ENCODE measurements at regions not wholly inside any gene's neighbourhood (a gene's known extent, or its start where the extent isn't known, plus 50 kb on each side); places are given as distances from the start of the nearest gene placed in this dataset.
"Not testable (repeated sequence)": the region's sequence is repeated elsewhere in the genome, so short reads cannot be mapped to it uniquely, and the experiment has no call there.

DNA sequence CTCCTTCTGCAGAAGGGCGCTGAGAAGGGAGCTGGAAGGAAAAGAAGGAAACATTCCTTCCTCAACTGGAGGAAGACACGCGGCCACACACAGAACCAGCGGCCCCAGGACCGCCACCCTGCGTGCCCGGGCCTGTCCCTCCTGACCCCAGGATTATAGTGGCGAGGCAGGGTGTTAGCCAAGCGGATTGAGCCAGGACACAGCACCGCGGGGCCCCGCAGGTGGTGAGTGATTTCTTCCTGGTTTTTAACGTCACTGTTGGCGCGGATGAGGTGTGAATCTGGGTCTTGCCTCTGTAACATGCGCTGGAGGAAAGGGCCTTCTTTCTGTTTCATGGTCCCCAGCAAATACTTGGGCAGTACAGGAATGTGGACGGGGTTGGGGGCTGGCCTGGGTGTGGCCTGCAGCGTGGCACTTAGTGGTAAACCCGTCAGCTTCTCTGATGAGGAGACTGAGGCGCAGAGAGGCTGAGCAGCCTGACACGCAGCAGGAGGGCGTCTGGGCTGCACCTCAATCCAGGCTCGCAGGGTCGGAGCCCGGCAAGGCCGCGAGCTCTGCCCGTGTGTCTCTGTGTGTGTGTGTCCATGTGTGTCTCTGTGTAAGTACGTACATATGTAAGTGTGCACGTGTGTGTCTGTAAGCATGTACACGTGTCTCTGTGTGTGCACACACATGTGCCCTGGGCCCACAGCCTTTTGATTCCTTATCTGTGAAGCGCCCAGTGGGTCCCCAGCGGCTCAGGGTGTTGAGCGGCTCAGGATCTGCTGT, 158.4 kb upstream of the ZNF469 start:
- H3K9ac ChIP-seq (ENCODE audit: low read length); H3K36me3 ChIP-seq (ENCODE audit: insufficient read depth, low read length); H3K27ac ChIP-seq (ENCODE audit: low read depth, low read length, poor library complexity, severe bottlenecking); H4K20me1 ChIP-seq (ENCODE audit: insufficient read depth, low read length); H3K27me3 ChIP-seq (ENCODE audit: insufficient read depth, low read length); H3K9me3 ChIP-seq (ENCODE audit: low read length); H3F3A ChIP-seq (ENCODE audit: insufficient read depth, low read length); H3K79me2 ChIP-seq (ENCODE audit: insufficient read depth, low read length); H3K9me2 ChIP-seq (ENCODE audit: low read depth, low read length); H2AFZ ChIP-seq (ENCODE audit: low read length); H3K4me1 ChIP-seq (ENCODE audit: insufficient read depth, low read length, severe bottlenecking); H3K4me3 ChIP-seq (ENCODE audit: low read depth, low read length, poor library complexity, severe bottlenecking); H3K4me2 ChIP-seq (ENCODE audit: low read length): not testable (repeated sequence)

- H3K27me3 ChIP-seq (ENCODE audit: insufficient read depth, low read length); H2AFZ ChIP-seq (ENCODE audit: low read length); H3K4me1 ChIP-seq (ENCODE audit: insufficient read depth, low read length, severe bottlenecking); H3F3A ChIP-seq (ENCODE audit: insufficient read depth, low read length); H3K9me2 ChIP-seq (ENCODE audit: low read depth, low read length); H3K4me2 ChIP-seq (ENCODE audit: low read length); H3K4me3 ChIP-seq (ENCODE audit: low read depth, low read length, poor library complexity, severe bottlenecking); H3K27ac ChIP-seq (ENCODE audit: low read depth, low read length, poor library complexity, severe bottlenecking); H3K36me3 ChIP-seq (ENCODE audit: insufficient read depth, low read length); H3K9ac ChIP-seq (ENCODE audit: low read length); H4K20me1 ChIP-seq (ENCODE audit: insufficient read depth, low read length); H3K79me2 ChIP-seq (ENCODE audit: insufficient read depth, low read length); H3K9me3 ChIP-seq (ENCODE audit: low read length): not testable (repeated sequence)
Measured at GRCh38 chr16:88225640-88226230, 157.0 kb upstream of the ZNF469 start.

DNA sequence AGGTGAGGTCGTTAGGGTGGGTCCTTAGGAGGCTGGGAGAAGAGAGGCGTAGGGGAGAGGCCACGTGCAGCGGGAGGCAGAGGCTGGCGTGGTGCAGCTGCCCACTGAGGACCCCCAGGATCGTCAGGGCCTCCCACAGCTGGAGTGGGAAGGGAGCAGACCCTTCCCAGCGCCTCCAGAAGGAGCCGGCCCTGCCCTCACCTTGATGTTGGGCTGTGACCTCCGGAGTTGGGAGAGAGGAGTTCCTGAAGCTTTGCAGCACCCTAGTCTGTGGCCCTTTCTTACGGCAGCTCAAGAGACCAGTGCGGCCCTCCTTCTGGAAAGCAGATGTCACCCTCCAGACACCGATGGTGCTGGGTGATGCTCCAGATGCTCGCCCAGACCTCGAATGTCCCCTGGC, 156.5 kb upstream of the ZNF469 start:
- H3F3A ChIP-seq (ENCODE audit: insufficient read depth, low read length); H3K79me2 ChIP-seq (ENCODE audit: insufficient read depth, low read length); H3K27me3 ChIP-seq (ENCODE audit: insufficient read depth, low read length); H3K9me2 ChIP-seq (ENCODE audit: low read depth, low read length); H3K36me3 ChIP-seq (ENCODE audit: insufficient read depth, low read length); H3K4me3 ChIP-seq (ENCODE audit: low read depth, low read length, poor library complexity, severe bottlenecking); H3K4me1 ChIP-seq (ENCODE audit: insufficient read depth, low read length, severe bottlenecking); H2AFZ ChIP-seq (ENCODE audit: low read length); H4K20me1 ChIP-seq (ENCODE audit: insufficient read depth, low read length); H3K9ac ChIP-seq (ENCODE audit: low read length); H3K4me2 ChIP-seq (ENCODE audit: low read length); H3K27ac ChIP-seq (ENCODE audit: low read depth, low read length, poor library complexity, severe bottlenecking); H3K9me3 ChIP-seq (ENCODE audit: low read length): not testable (repeated sequence)

- H2AFZ ChIP-seq (ENCODE audit: low read length); H4K20me1 ChIP-seq (ENCODE audit: insufficient read depth, low read length); H3K27me3 ChIP-seq (ENCODE audit: insufficient read depth, low read length); H3K27ac ChIP-seq (ENCODE audit: low read depth, low read length, poor library complexity, severe bottlenecking); H3K9ac ChIP-seq (ENCODE audit: low read length); H3K4me3 ChIP-seq (ENCODE audit: low read depth, low read length, poor library complexity, severe bottlenecking); H3F3A ChIP-seq (ENCODE audit: insufficient read depth, low read length); H3K4me1 ChIP-seq (ENCODE audit: insufficient read depth, low read length, severe bottlenecking); H3K36me3 ChIP-seq (ENCODE audit: insufficient read depth, low read length); H3K79me2 ChIP-seq (ENCODE audit: insufficient read depth, low read length); H3K9me2 ChIP-seq (ENCODE audit: low read depth, low read length); H3K4me2 ChIP-seq (ENCODE audit: low read length); H3K9me3 ChIP-seq (ENCODE audit: low read length): not testable (repeated sequence)
Measured at GRCh38 chr16:88227026-88227721, 155.6 kb upstream of the ZNF469 start.

DNA sequence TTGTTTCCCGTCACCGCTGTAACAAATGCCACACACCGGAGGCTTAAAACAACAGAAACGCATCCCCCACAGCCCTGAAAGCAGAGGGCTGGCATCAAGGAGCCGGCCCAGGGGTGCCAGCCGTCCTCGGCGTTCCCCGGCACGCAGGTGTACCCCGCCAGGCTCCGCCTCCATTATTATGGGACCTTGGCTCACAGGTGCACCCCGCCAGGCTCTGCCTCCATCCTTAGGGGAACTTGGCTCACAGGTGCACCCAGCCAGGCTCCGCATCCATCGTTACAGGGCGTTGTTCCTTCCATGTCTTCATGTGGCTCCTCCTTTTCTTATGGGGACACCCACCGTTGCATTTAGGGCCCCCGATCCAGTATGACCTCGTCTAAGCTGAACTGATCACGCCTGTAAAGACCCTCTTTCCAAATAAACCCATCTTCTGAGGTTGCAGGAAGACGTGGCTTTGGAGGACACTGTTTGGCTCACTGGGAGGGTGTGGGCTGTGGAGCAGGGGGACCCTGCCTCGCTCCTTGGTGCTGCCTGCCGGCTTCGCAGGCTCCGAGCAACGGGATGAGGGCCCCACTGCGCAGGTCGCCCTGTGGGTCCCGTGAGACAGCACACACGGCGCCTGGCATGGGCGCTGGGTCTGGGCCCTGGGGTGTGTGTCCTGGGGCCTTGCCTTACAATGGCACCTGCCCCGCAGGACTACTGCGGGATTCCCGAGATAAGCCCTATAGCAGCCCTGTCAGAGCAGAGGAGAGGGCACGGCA, 154.9 kb upstream of the ZNF469 start:
- not testable (repeated sequence) for H3F3A ChIP-seq (ENCODE audit: insufficient read depth, low read length); H3K36me3 ChIP-seq (ENCODE audit: insufficient read depth, low read length); H3K27ac ChIP-seq (ENCODE audit: low read depth, low read length, poor library complexity, severe bottlenecking); H3K4me2 ChIP-seq (ENCODE audit: low read length); H3K79me2 ChIP-seq (ENCODE audit: insufficient read depth, low read length); H3K4me1 ChIP-seq (ENCODE audit: insufficient read depth, low read length, severe bottlenecking); H3K9ac ChIP-seq (ENCODE audit: low read length); H3K9me2 ChIP-seq (ENCODE audit: low read depth, low read length); H3K27me3 ChIP-seq (ENCODE audit: insufficient read depth, low read length); H2AFZ ChIP-seq (ENCODE audit: low read length); H3K9me3 ChIP-seq (ENCODE audit: low read length); H3K4me3 ChIP-seq (ENCODE audit: low read depth, low read length, poor library complexity, severe bottlenecking); H4K20me1 ChIP-seq (ENCODE audit: insufficient read depth, low read length)

DNA sequence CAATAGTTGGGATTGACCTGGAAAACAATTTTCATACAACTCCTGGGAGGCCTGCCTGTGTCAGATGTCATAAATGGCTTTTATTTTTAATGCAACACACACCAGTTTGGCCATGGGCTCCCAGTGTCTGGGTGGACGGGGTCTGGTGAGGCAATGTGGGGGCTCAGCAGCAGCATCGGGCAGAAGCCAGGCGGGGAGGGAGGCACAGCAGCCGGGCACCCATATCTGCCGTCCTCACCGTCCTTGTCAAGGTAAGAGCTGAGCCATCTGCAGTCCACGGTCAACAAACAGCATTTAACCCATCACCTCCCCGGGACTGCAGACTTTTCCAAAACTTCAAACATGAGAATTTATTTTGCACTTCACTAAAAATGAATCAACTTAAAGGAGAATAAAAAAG, 154.0 kb upstream of the ZNF469 start:
- not testable (repeated sequence) for H3K9me3 ChIP-seq (ENCODE audit: low read length); H3K4me3 ChIP-seq (ENCODE audit: low read depth, low read length, poor library complexity, severe bottlenecking); H3K36me3 ChIP-seq (ENCODE audit: insufficient read depth, low read length); H2AFZ ChIP-seq (ENCODE audit: low read length); H3K9ac ChIP-seq (ENCODE audit: low read length); H3K4me1 ChIP-seq (ENCODE audit: insufficient read depth, low read length, severe bottlenecking); H3K79me2 ChIP-seq (ENCODE audit: insufficient read depth, low read length); H3F3A ChIP-seq (ENCODE audit: insufficient read depth, low read length); H3K4me2 ChIP-seq (ENCODE audit: low read length); H3K27me3 ChIP-seq (ENCODE audit: insufficient read depth, low read length); H3K9me2 ChIP-seq (ENCODE audit: low read depth, low read length); H3K27ac ChIP-seq (ENCODE audit: low read depth, low read length, poor library complexity, severe bottlenecking); H4K20me1 ChIP-seq (ENCODE audit: insufficient read depth, low read length)

GRCh38 chr16:88229710-88230109, 153.0 kb upstream of the ZNF469 start:
- H3K27me3 ChIP-seq (ENCODE audit: insufficient read depth, low read length); H3K79me2 ChIP-seq (ENCODE audit: insufficient read depth, low read length); H3K9ac ChIP-seq (ENCODE audit: low read length); H3K36me3 ChIP-seq (ENCODE audit: insufficient read depth, low read length); H3K27ac ChIP-seq (ENCODE audit: low read depth, low read length, poor library complexity, severe bottlenecking); H3F3A ChIP-seq (ENCODE audit: insufficient read depth, low read length); H4K20me1 ChIP-seq (ENCODE audit: insufficient read depth, low read length); H3K9me2 ChIP-seq (ENCODE audit: low read depth, low read length); H3K4me3 ChIP-seq (ENCODE audit: low read depth, low read length, poor library complexity, severe bottlenecking); H3K4me2 ChIP-seq (ENCODE audit: low read length); H2AFZ ChIP-seq (ENCODE audit: low read length); H3K9me3 ChIP-seq (ENCODE audit: low read length); H3K4me1 ChIP-seq (ENCODE audit: insufficient read depth, low read length, severe bottlenecking): not testable (repeated sequence)

All from OCI-LY1 (cell line).